SKM-1 treated with dmso at 0.1 percent for 144 hours (cell line): ENCODE measurements at regions not wholly inside any gene's neighbourhood (a gene's known extent, or its start where the extent isn't known, plus 50 kb on each side); places are given as distances from the start of the nearest gene placed in this dataset.
"Not testable (repeated sequence)": the region's sequence is repeated elsewhere in the genome, so short reads cannot be mapped to it uniquely, and the experiment has no call there.

Experiments
- DNase-seq: peaks from one replicate; lab custom pipeline; 2025; ENCODE audit not compliant: unreplicated experiment; lab: John Stamatoyannopoulos, UW

- DNase-seq, result peak; percentile 25
Measured at GRCh38 chr1:10867138-10867721, 70.8 kb upstream of the CASZ1 start.

GRCh38 chr1:10867914-10868598 lies 71.6 kb upstream of the CASZ1 start:
- DNase-seq, result no peak

- DNase-seq, result no peak
Measured at GRCh38 chr1:10868599-10868965, 72.1 kb upstream of the CASZ1 start.

- DNase-seq, result no peak
Measured at GRCh38 chr1:10869933-10870332, 73.5 kb upstream of the CASZ1 start.

- no peak for DNase-seq
Measured at GRCh38 chr1:10870493-10871096, 74.1 kb upstream of the CASZ1 start.

GRCh38 chr1:10873189-10873588 lies 76.7 kb upstream of the CASZ1 start:
- DNase-seq, result no peak

- DNase-seq, result no peak
Measured at GRCh38 chr1:10874351-10874750, 77.9 kb upstream of the CASZ1 start.

GRCh38 chr1:10877894-10878293 lies 81.4 kb upstream of the CASZ1 start:
- no peak for DNase-seq

- no peak for DNase-seq
Measured at GRCh38 chr1:10878469-10878868, 82.0 kb upstream of the CASZ1 start.

GRCh38 chr1:10880063-10880462 lies 83.6 kb upstream of the CASZ1 start:
- no peak for DNase-seq

GRCh38 chr1:10881046-10881445 lies 84.6 kb upstream of the CASZ1 start:
- no peak for DNase-seq

- no peak for DNase-seq
Measured at GRCh38 chr1:10882069-10882468, 85.6 kb upstream of the CASZ1 start.

GRCh38 chr1:10887032-10887431 lies 90.6 kb upstream of the CASZ1 start:
- not testable (repeated sequence) for DNase-seq

- no peak for DNase-seq
Measured at GRCh38 chr1:10888291-10888690, 91.8 kb upstream of the CASZ1 start.

GRCh38 chr1:10888791-10889649 lies 92.6 kb upstream of the CASZ1 start:
- no peak for DNase-seq

- DNase-seq, result no peak
Measured at GRCh38 chr1:10889650-10890353, 93.4 kb upstream of the CASZ1 start.

GRCh38 chr1:10890491-10891071 lies 94.1 kb upstream of the CASZ1 start:
- DNase-seq, result no peak

GRCh38 chr1:10891091-10891490 lies 94.6 kb upstream of the CASZ1 start:
- DNase-seq, result no peak

GRCh38 chr1:10892138-10893065 lies 96.0 kb upstream of the CASZ1 start:
- DNase-seq, result no peak

- DNase-seq, result no peak
Measured at GRCh38 chr1:10895621-10896020, 99.2 kb upstream of the CASZ1 start.
